A673 (cell line): ENCODE measurements at regions not wholly inside any gene's neighbourhood (a gene's known extent, or its start where the extent isn't known, plus 50 kb on each side); places are given as distances from the start of the nearest gene placed in this dataset.
A peak's percentile ranks its signal among the peaks of the same experiment; 100 is the strongest.

ENCODE experiments used
- BruUV-seq: library from RNA; stranded (reverse); fragments of 400-500 nt; replicated peaks from 2 replicates; lab custom pipeline; 2021; lab: Mats Ljungman, UMichigan
- CTCF ChIA-PET: fragments of 300-600 bp; sonication (Branson Sonifier 250); formaldehyde crosslinking; loops from one replicate; lab custom pipeline; 2022; ENCODE audit warnings: antibody characterized with exemption; lab: Charles Lee
- POLR2A ChIA-PET: fragments of 300-600 bp; sonication (Branson Sonifier 250); formaldehyde crosslinking; loops from one replicate; lab custom pipeline; 2022; ENCODE audit warnings: antibody characterized with exemption; ENCODE audit not compliant: low non-redundant PET; lab: Charles Lee
- DNase-seq: peaks from one replicate; pipeline ENCODE4 v3.0.0-alpha.2; 2015; ENCODE audit warnings: low spot score
- H3K27ac ChIP-seq: fragments of 200-600 bp; sonication (generic); 2 replicates; pipeline ENCODE4 v1.5.1; 2016; ENCODE audit warnings: mixed run types, low read depth, mild to moderate bottlenecking, mixed read lengths, antibody characterized with exemption, low read length; ENCODE audit not compliant: poor library complexity, severe bottlenecking
- H3K27me3 ChIP-seq: fragments of 200-600 bp; sonication (generic); replicated peaks from 2 replicates; pipeline ENCODE4 v1.6.1; 2017; ENCODE audit warnings: mixed run types, low read depth, mild to moderate bottlenecking, mixed read lengths, antibody characterized with exemption, low read length; ENCODE audit not compliant: insufficient read depth, poor library complexity
- H3K36me3 ChIP-seq: fragments of 200-600 bp; sonication (generic); 2 replicates; pipeline ENCODE4 v1.6.1; 2016; ENCODE audit warnings: mixed run types, mild to moderate bottlenecking, mixed read lengths, antibody characterized with exemption, low read length; ENCODE audit not compliant: insufficient read depth, poor library complexity, severe bottlenecking
- H3K4me1 ChIP-seq: fragments of 200-600 bp; sonication (generic); 2 replicates; pipeline ENCODE4 v1.6.1; 2017; ENCODE audit warnings: mixed run types, mild to moderate bottlenecking, mixed read lengths, antibody characterized with exemption, low read length; ENCODE audit not compliant: insufficient read depth, poor library complexity, severe bottlenecking
- H3K4me3 ChIP-seq: fragments of 200-600 bp; sonication (generic); 2 replicates; pipeline ENCODE4 v1.5.1; 2016; ENCODE audit warnings: low read depth, mixed run types, mild to moderate bottlenecking, mixed read lengths, low read length; ENCODE audit not compliant: poor library complexity, severe bottlenecking
- H3K9me3 ChIP-seq: fragments of 200-600 bp; sonication (generic); 2 replicates; pipeline ENCODE4 v1.6.1; 2016; ENCODE audit warnings: mixed run types, low read depth, mild to moderate bottlenecking, mixed read lengths, antibody characterized with exemption, low read length; ENCODE audit not compliant: poor library complexity, severe bottlenecking
- CTCF ChIP-seq: fragments of 300-800, 200-600 bp; sonication (generic); conservative IDR thresholded peaks from 2 replicates; pipeline ENCODE4 v1.5.1; 2017; ENCODE audit warnings: low read depth, mild to moderate bottlenecking, antibody characterized with exemption, low read length, moderate library complexity, mixed read lengths
- EZH2 ChIP-seq: fragments of 200-600 bp; sonication (generic); IDR thresholded peaks from 2 replicates; pipeline ENCODE4 v1.6.1; 2017; ENCODE audit warnings: borderline replicate concordance, low read depth, mild to moderate bottlenecking, mixed read lengths, antibody characterized with exemption, low read length; ENCODE audit not compliant: poor library complexity, severe bottlenecking
- intact Hi-C: fragments of 100-400 bp; cut with micrococcal nuclease; formaldehyde crosslinking; loops from one replicate; pipeline ENCODE4 v1.10.0; 2022; ENCODE audit not compliant: unreplicated experiment

GRCh38 chr20:9968015-9968414, 66.8 kb upstream of the ANKEF1 start:
- ChIA-PET CTCF (no interaction called here), POLR2A (no interaction called here)
- Histone ChIP-seq H3K27me3 (no peaks in the 10 kb centered on the region), H3K9me3 (no peaks in the 10 kb centered on the region), H3K4me3 (no peak overlapping the region), H3K4me1 (no peaks in the 10 kb centered on the region), H3K36me3 (no peaks in the 10 kb centered on the region), H3K27ac (no peak overlapping the region)
- intact Hi-C loops, result no loop called here
- DNase-seq, result no peak
- TF ChIP-seq EZH2 (no peak), CTCF (no peak)
- no TSS peak for BruUV-seq

- Histone ChIP-seq H3K9me3 (no peaks in the 10 kb centered on the region), H3K36me3 (no peaks in the 10 kb centered on the region), H3K27me3 (no peaks in the 10 kb centered on the region), H3K4me1 (no peaks in the 10 kb centered on the region), H3K4me3 (no peak overlapping the region), H3K27ac (no peak overlapping the region)
- ChIA-PET POLR2A (no interaction called here), CTCF (interaction anchor here (1.0 to 1.3 kb wide), 2 partner anchors 124 to 349 kb away, joined by 3 to 6 read pairs; no protein-coding TSS in a partner anchor)
- peak; percentile 32 for DNase-seq
- no TSS peak for BruUV-seq
- no peak for TF ChIP-seq EZH2
- TF ChIP-seq CTCF, result peak; percentile 59
- intact Hi-C loops, result loop anchor here (2.0 kb wide), 1 partner anchor 348 kb away; no protein-coding TSS in a partner anchor
Observed at GRCh38 chr20:9966966-9967365, 67.8 kb upstream of the ANKEF1 start.

GRCh38 chr20:9963029-9963428, 71.8 kb upstream of the ANKEF1 start:
- ChIA-PET CTCF (no interaction called here), POLR2A (no interaction called here)
- no peaks in the 10 kb centered on the region for H3K36me3 ChIP-seq

More at GRCh38 chr20:9963029-9963428, 71.8 kb upstream of the ANKEF1 start:
- no TSS peak for BruUV-seq
- intact Hi-C loops, result no loop called here
- Histone ChIP-seq H3K4me1 (no peaks in the 10 kb centered on the region), H3K27me3 (no peaks in the 10 kb centered on the region), H3K9me3 (no peaks in the 10 kb centered on the region), H3K27ac (no peak overlapping the region), H3K4me3 (no peak overlapping the region)
- TF ChIP-seq EZH2 (no peak), CTCF (no peak)
- no peak for DNase-seq
